GM12865 (cell line): ENCODE measurements at regions not wholly inside any gene's neighbourhood (a gene's known extent, or its start where the extent isn't known, plus 50 kb on each side); places are given as distances from the start of the nearest gene placed in this dataset.
"Not testable (repeated sequence)": the region's sequence is repeated elsewhere in the genome, so short reads cannot be mapped to it uniquely, and the experiment has no call there.

Experiments
- DNase-seq: peaks from one replicate; pipeline ENCODE4 v3.0.0; 2010; ENCODE audit warnings: low read depth
- H3K4me3 ChIP-seq: 2 replicates; pipeline ENCODE4 v1.5.1; 2011; ENCODE audit warnings: mild to moderate bottlenecking, low read depth, low read length, control low read depth
- TF ChIP-seq, protein P1 (sequence below): IDR thresholded peaks from 2 replicates; pipeline ENCODE4 v1.5.1; 2011; ENCODE audit warnings: low read length, control low read depth, low read depth, inconsistent platforms; ENCODE audit not compliant: insufficient read depth; ENCODE audit errors: missing control alignments

DNA sequence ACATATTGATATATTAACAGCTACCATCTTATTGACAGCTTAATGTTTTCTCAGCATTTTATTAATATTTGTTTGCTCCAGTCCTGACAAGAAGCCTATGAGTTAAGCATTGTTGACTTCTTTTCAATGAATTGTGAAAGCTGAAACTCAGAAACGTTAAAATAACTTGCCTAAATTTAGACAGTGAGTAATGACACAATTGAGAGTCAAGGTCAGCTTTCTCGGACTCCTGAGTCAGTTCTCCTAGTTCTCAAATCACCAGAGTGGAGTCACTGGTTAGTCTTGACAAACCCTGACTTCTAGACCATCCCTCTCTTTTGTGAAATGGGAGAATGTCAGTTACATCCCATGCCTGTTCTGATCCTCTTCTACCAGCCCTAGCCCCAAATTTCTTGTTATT, 222.7 kb upstream of the ACO1 start:
- H3K4me3 ChIP-seq, result no peak overlapping the region
- TF ChIP-seq, protein P1, sequence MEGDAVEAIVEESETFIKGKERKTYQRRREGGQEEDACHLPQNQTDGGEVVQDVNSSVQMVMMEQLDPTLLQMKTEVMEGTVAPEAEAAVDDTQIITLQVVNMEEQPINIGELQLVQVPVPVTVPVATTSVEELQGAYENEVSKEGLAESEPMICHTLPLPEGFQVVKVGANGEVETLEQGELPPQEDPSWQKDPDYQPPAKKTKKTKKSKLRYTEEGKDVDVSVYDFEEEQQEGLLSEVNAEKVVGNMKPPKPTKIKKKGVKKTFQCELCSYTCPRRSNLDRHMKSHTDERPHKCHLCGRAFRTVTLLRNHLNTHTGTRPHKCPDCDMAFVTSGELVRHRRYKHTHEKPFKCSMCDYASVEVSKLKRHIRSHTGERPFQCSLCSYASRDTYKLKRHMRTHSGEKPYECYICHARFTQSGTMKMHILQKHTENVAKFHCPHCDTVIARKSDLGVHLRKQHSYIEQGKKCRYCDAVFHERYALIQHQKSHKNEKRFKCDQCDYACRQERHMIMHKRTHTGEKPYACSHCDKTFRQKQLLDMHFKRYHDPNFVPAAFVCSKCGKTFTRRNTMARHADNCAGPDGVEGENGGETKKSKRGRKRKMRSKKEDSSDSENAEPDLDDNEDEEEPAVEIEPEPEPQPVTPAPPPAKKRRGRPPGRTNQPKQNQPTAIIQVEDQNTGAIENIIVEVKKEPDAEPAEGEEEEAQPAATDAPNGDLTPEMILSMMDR, result no peak
- DNase-seq, result peak; percentile 73

DNA sequence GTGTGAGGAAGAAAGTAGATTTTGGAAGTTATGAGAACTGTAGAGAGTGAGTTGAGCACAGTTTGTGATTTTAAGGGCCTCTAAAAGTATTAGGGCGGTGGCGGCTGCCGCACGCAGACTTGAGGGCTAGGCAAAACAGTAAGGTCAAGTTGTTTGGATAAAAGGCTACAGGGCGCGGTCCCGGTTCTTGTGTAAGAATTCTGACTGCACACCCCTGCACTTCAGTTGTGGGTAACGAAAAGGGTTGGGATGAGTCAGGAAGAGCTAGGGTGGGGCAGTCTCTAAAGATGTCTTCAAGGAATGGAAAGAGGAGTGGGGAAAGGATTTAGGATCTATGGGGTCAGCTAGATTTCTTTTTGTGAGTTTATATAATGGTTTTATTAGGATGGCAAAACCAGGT, 218.1 kb upstream of the ACO1 start:
- not testable (repeated sequence) for H3K4me3 ChIP-seq, DNase-seq

DNA sequence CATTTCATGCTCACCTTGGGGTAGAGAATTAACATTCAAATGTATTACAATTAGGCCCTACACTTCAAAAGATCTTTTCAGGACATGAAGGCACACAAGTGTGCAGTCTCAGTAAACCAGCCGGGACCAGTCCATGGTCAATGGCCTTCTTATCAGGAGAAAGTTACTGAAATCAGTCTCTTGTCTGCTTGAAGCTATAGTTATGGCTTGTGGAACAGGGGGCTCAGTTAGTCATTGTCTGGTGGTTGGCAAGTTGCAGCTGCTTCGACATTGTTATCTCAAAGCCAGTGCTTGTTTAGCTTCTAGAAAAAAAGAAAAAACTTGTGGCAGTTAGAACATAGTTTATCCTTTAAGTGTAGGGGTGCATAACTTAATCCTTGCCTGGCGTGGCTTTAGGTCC, 213.1 kb upstream of the ACO1 start:
- no peak for DNase-seq
- TF ChIP-seq, protein P1, result no peak
- H3K4me3 ChIP-seq, result no peak overlapping the region

DNA sequence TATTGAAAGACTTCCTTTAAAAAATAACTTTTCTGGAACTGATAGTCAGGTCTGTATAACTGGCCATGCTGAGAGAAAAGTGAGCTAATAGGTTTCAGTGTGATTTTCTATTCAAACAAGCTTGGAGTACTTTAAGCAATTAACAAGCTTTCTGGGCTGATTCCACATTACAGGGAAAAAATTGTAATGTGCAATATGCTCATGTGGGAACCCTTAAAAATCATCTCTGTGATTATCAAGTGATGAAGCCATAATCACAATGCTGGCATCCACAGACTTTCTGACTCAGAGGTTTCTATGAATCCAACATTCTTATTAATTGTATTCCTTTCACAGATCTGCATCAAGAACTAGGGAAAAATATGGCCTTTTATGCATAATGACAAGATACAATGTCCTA, 212.2 kb upstream of the ACO1 start:
- DNase-seq, result no peak
- TF ChIP-seq, protein P1, result no peak
- H3K4me3 ChIP-seq, result no peak overlapping the region

DNA sequence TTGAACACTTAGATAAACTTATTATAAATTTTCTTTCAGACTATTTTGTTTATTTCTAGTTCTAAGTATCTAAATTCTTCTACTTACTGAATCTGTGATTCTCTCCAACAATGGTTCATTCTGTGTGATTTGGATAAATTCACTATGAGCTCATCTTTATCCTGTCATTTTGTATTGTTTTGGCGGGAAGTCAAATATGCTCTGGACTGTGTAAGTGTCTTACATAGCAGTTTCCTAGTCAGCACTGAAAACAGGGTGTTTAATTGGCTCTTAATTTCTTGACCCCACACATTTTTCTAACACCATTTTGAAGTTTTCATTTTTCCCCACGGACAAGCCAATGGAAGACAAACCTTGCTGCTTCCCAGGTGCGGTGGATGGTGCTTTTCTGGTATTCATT, 207.0 kb upstream of the ACO1 start:
- H3K4me3 ChIP-seq, result no peak overlapping the region
- DNase-seq, result no peak
- TF ChIP-seq, protein P1, result no peak

DNA sequence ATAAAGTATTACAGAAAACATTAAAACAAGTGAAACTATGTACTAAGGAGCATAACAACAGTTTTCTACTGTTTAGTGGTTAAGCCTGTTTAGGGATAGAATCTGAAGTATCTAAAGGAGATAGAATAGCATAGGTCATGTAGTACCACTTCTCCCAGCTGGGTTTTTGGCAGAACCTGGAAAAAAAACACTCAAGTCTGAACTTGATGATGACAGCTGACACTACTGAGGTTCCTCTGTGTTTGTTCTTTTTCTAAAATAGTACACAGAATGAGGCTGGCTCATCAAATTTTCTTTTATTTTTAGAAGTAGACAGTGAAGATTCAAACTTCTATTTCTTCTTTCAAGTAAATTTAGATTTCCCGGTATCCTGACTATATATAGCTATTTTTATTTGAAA, 203.8 kb upstream of the ACO1 start:
- DNase-seq, result no peak
- TF ChIP-seq, protein P1, result no peak
- H3K4me3 ChIP-seq, result no peak overlapping the region

DNA sequence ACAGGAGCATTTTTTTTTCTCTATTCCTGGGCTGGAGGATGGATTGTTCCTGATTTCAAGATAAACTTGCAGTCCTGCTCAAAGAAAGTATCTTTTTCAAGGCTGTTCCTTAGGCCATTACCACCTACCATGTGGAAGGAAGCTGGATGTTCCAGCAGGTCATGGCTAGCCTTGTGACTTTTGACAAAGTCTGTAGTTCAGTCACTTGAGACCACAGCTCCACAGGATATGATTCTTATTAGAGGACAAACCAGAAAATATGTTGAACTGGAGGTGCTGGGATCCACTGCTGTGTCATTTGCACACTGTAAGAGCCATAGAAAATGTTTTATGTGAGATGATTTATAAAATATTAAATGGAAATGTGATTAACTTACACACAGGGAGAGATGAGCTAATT, 184.2 kb upstream of the ACO1 start:
- no peak overlapping the region for H3K4me3 ChIP-seq
- TF ChIP-seq, protein P1, result no peak
- no peak for DNase-seq

DNA sequence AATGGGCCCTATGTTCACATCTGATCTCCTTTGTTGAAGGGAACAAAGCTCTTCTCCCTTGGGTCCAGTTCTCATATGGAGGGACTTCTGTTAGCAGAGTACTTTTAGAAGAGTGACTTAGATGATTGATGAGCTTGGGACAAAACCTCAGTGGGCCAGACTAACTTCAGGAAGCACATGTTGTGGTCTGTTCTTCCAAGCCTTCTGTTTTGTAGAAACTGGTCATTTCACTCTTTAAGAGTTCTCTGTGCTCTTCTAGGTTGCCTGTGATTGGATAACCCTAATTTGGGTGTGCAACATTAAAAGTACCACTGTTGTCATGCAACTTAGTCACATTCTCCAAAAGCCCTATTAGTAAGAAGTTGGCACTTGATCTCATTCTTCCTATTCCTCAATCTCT, 183.5 kb upstream of the ACO1 start:
- DNase-seq, result no peak
- no peak overlapping the region for H3K4me3 ChIP-seq
- TF ChIP-seq, protein P1, result no peak

DNA sequence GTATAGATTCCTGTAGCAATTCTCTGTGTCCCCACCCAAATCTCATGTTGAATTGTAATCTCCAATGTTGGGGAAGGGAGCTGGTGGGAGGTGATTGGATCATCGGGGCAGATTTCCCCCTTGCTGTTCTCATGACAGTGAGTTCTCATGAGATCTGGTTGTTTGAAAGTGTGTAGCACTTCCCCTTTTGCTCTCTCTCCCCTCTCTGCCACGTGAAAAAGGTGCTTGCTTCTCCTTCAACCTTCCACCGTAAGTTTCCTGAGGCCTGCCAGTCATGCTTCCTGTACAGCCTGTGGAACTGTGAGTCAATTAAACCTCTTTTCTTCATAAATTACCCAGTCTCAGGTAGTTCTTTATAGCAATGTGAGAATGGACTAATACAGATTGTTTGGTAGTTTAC, 175.3 kb upstream of the ACO1 start:
- H3K4me3 ChIP-seq, DNase-seq: not testable (repeated sequence)
